ENCODE measurements at regions not wholly inside any gene's neighbourhood (a gene's known extent, or its start where the extent isn't known, plus 50 kb on each side); places are given as distances from the start of the nearest gene placed in this dataset.

- no peaks in the 10 kb centered on the region for H3K27me3 ChIP-seq (ENCODE audit: control insufficient read depth in 2 of 2, insufficient read depth in 2 of 2, low read length in 2 of 2)
- CTCF ChIA-PET (ENCODE audit: low intra/inter-chr PET ratio): no interaction called here
- no TSS peak for BruUV-seq (replicated peaks)
Measured at GRCh38 chr9:100699668-100700067, 121.8 kb downstream of the CAVIN4 start.

GRCh38 chr9:100700689-100701318, 122.9 kb downstream of the CAVIN4 start:
- no TSS peak for BruUV-seq (replicated peaks)
- in situ Hi-C loops (cut with MboI): loop anchor here (25.0 kb wide), 1 partner anchor 836 kb away; the partner anchor contains the start of gene RNF20
- intact Hi-C loops (cut with micrococcal nuclease): no loop called here
- Histone ChIP-seq H3K9me1 (ENCODE audit: control insufficient read depth, insufficient read depth, low read length) (no peaks in the 10 kb centered on the region), H3K4me3 (no peak overlapping the region), H2AFZ (ENCODE audit: low read depth, low read length) (no peak overlapping the region), H3K4me2 (ENCODE audit: insufficient read depth, low read length) (no peak overlapping the region), H3K27me3 (ENCODE audit: control insufficient read depth in 2 of 2, insufficient read depth in 2 of 2, low read length in 2 of 2) (no peaks in the 10 kb centered on the region), H3K9ac (ENCODE audit: insufficient read depth in 1 of 2, low read depth in 2 of 2, low read length in 2 of 2) (no peak overlapping the region), H3K9me3 (replicated peaks; ENCODE audit: control insufficient read depth, insufficient read depth, low read depth, low read length) (no peaks in the 10 kb centered on the region), H3K36me3 (ENCODE audit: control insufficient read depth, insufficient read depth, low read length) (no peaks in the 10 kb centered on the region), H3K27ac (ENCODE audit: extremely low read depth, low read depth, low read length) (no peak overlapping the region), H3K79me2 (ENCODE audit: control insufficient read depth, insufficient read depth, low read length) (no peaks in the 10 kb centered on the region), H3K4me1 (replicated peaks in 1 of 2; ENCODE audit: control insufficient read depth in 2 of 2, insufficient read depth in 2 of 2, low read length in 2 of 2) (no peaks in the 10 kb centered on the region), H4K20me1 (replicated peaks; ENCODE audit: control insufficient read depth, insufficient read depth, low read length) (no peaks in the 10 kb centered on the region)
- POLR2A ChIA-PET: no interaction called here
- peak; percentile 61 for FAIRE-seq
- ATAC-seq: peak; percentile 85
- CTCF ChIA-PET (ENCODE audit: low intra/inter-chr PET ratio): no interaction called here
- 2% methylated on average over 5 of the region's 5 CpGs for WGBS (ENCODE audit: insufficient coverage, low coverage, missing lambda C conversion rate)
- DNase-seq (ENCODE audit: extremely low read depth in 1 of 4, low spot score in 3 of 4): peak; percentile 32 to 46 (median 33)
- TF ChIP-seq REST (IDR thresholded peaks at IDR 0.05; ENCODE audit: borderline replicate concordance) (peak; percentile 35; the same call in 1 of the 2 replicates), REST (CRISPR knock-in tag; IDR thresholded peaks at IDR 0.05; ENCODE audit: low read depth) (no peak), RAD21 (CRISPR knock-in tag; conservative IDR thresholded peaks at IDR 0.05 in 1 of 2, IDR thresholded peaks at IDR 0.05 in 1 of 2) (peak; percentile 22 to 63; a peak in 3 of 4 replicates)

More at GRCh38 chr9:100699668-100700067, 121.8 kb downstream of the CAVIN4 start:
- H3K4me1 ChIP-seq (replicated peaks in 1 of 2; ENCODE audit: control insufficient read depth in 2 of 2, insufficient read depth in 2 of 2, low read length in 2 of 2): no peaks in the 10 kb centered on the region
- H3K27ac ChIP-seq (ENCODE audit: extremely low read depth, low read depth, low read length): no peak overlapping the region
- no peaks in the 10 kb centered on the region for H4K20me1 ChIP-seq (replicated peaks; ENCODE audit: control insufficient read depth, insufficient read depth, low read length)
- no peaks in the 10 kb centered on the region for H3K79me2 ChIP-seq (ENCODE audit: control insufficient read depth, insufficient read depth, low read length)
- FAIRE-seq (no peak), DNase-seq (ENCODE audit: extremely low read depth in 1 of 4, low spot score in 3 of 4) (no peak), ATAC-seq (no peak)
- no peak overlapping the region for H3K4me3 ChIP-seq
- POLR2A ChIA-PET: interaction anchor here (0.7 kb wide), 1 partner anchor 362 kb away, joined by 4 read pairs; no protein-coding TSS in a partner anchor
- intact Hi-C loops (cut with micrococcal nuclease) (no loop called here), in situ Hi-C loops (cut with MboI) (loop anchor here (25.0 kb wide), 1 partner anchor 838 kb away; the partner anchor contains the start of gene RNF20)
- no peak overlapping the region for H2AFZ ChIP-seq (ENCODE audit: low read depth, low read length)
- H3K9ac ChIP-seq (ENCODE audit: insufficient read depth in 1 of 2, low read depth in 2 of 2, low read length in 2 of 2): no peak overlapping the region
- TF ChIP-seq ADNP (tag; IDR thresholded peaks at IDR 0.05) (no peak), RFX5 (IDR thresholded peaks at IDR 0.05; ENCODE audit: low read depth, low read length) (no peak)
- no peaks in the 10 kb centered on the region for H3K36me3 ChIP-seq (ENCODE audit: control insufficient read depth, insufficient read depth, low read length)
- H3K9me3 ChIP-seq (replicated peaks; ENCODE audit: control insufficient read depth, insufficient read depth, low read depth, low read length): no peaks in the 10 kb centered on the region
- H3K4me2 ChIP-seq (ENCODE audit: insufficient read depth, low read length): no peak overlapping the region
- H3K9me1 ChIP-seq (ENCODE audit: control insufficient read depth, insufficient read depth, low read length): no peaks in the 10 kb centered on the region
- 0% methylated on average over 8 of the region's 8 CpGs for WGBS (ENCODE audit: insufficient coverage, low coverage, missing lambda C conversion rate)
